Neural cell (in vitro differentiated cells): ENCODE measurements at regions not wholly inside any gene's neighbourhood (a gene's known extent, or its start where the extent isn't known, plus 50 kb on each side); places are given as distances from the start of the nearest gene placed in this dataset.
"Not testable (repeated sequence)": the region's sequence is repeated elsewhere in the genome, so short reads cannot be mapped to it uniquely, and the experiment has no call there.

ENCODE experiments used
- H2AFZ ChIP-seq: fragments of 200-600, 300-800 bp; sonication (generic), shearing (Covaris generic); 2 replicates; pipeline ENCODE4 v1.6.0; 2014; ENCODE audit warnings: low read depth, mild to moderate bottlenecking, antibody characterized with exemption, low read length, moderate library complexity
- H3F3A ChIP-seq: fragments of 200-600 bp; shearing (Covaris generic); 2 replicates; pipeline ENCODE4 v1.6.1; 2016; ENCODE audit warnings: mild to moderate bottlenecking, moderate library complexity, mixed read lengths, antibody characterized with exemption, low read length; ENCODE audit not compliant: insufficient read depth, poor library complexity, severe bottlenecking
- H3K27ac ChIP-seq: fragments of 200-600, 300-800 bp; sonication (generic), shearing (Covaris generic); 2 replicates; pipeline ENCODE4 v1.5.1; 2014; ENCODE audit warnings: mild to moderate bottlenecking, low read length, moderate library complexity
- H3K27me3 ChIP-seq: fragments of 300-800, 200-600 bp; sonication (generic), shearing (Covaris generic); 2 replicates; pipeline ENCODE4 v1.6.0; 2014; ENCODE audit warnings: mild to moderate bottlenecking, low read depth, low read length, moderate library complexity; ENCODE audit not compliant: insufficient read depth
- H3K36me3 ChIP-seq: fragments of 300-800, 200-600 bp; sonication (generic), shearing (Covaris generic); 2 replicates; pipeline ENCODE4 v1.5.1; 2014; ENCODE audit warnings: mild to moderate bottlenecking, antibody characterized with exemption, low read length, moderate library complexity; ENCODE audit not compliant: insufficient read depth
- H3K4me2 ChIP-seq: fragments of 300-800, 200-600 bp; sonication (generic), shearing (Covaris generic); 2 replicates; pipeline ENCODE4 v1.6.0; 2014; ENCODE audit warnings: mild to moderate bottlenecking, low read length
- H3K4me3 ChIP-seq: fragments of 300-800, 200-600 bp; sonication (generic), shearing (Covaris generic); 2 replicates; pipeline ENCODE4 v1.5.1; 2014; ENCODE audit warnings: mild to moderate bottlenecking, low read length, moderate library complexity
- H3K79me2 ChIP-seq: fragments of 200-600 bp; shearing (Covaris generic); replicated peaks from 2 replicates; pipeline ENCODE4 v1.6.0; 2014; ENCODE audit warnings: mild to moderate bottlenecking, low read length, moderate library complexity; ENCODE audit not compliant: insufficient read depth
- H3K9ac ChIP-seq: fragments of 300-800, 200-600 bp; sonication (generic), shearing (Covaris generic); 2 replicates; pipeline ENCODE4 v1.6.1; 2016; ENCODE audit warnings: mild to moderate bottlenecking, low read length, mixed read lengths
- H3K9me2 ChIP-seq: fragments of 200-600 bp; shearing (Covaris generic); 2 replicates; pipeline ENCODE4 v1.6.1; 2016; ENCODE audit warnings: mild to moderate bottlenecking, low read length, mixed read lengths; ENCODE audit not compliant: insufficient read depth
- H3K9me3 ChIP-seq: fragments of 200-600, 300-800 bp; sonication (generic), shearing (Covaris generic); 2 replicates; pipeline ENCODE4 v1.6.1; 2016; ENCODE audit warnings: mild to moderate bottlenecking, mixed run types, low read length, moderate library complexity, mixed read lengths
- H4K20me1 ChIP-seq: fragments of 200-600 bp; shearing (Covaris generic); 2 replicates; pipeline ENCODE4 v1.6.1; 2016; ENCODE audit warnings: mild to moderate bottlenecking, mixed run types; ENCODE audit not compliant: insufficient read depth
- EP300 ChIP-seq: fragments of 450-650 bp; conservative IDR thresholded peaks from 2 replicates; pipeline ENCODE4 v1.6.1; 2014; ENCODE audit warnings: antibody characterized with exemption, mild to moderate bottlenecking, moderate library complexity; ENCODE audit not compliant: poor library complexity, severe bottlenecking
- EZH2 ChIP-seq: fragments of 200-600, 300-800 bp; shearing (Covaris generic), sonication (generic); IDR thresholded peaks from 2 replicates; pipeline ENCODE4 v1.6.1; 2014; ENCODE audit warnings: antibody characterized with exemption, low read length, borderline replicate concordance, mild to moderate bottlenecking; ENCODE audit not compliant: insufficient read depth, poor library complexity, severe bottlenecking
- MXI1 ChIP-seq: fragments of 450-650 bp; conservative IDR thresholded peaks from 2 replicates; pipeline ENCODE4 v1.6.1; 2014; ENCODE audit warnings: antibody characterized with exemption, mild to moderate bottlenecking; ENCODE audit not compliant: poor library complexity, severe bottlenecking
- POLR2AphosphoS5 ChIP-seq: IDR thresholded peaks from 2 replicates; pipeline ENCODE4 v1.6.1; 2012
- RAD21 ChIP-seq: fragments of 450-650 bp; conservative IDR thresholded peaks from 2 replicates; pipeline ENCODE4 v1.6.1; 2014; ENCODE audit warnings: antibody characterized with exemption, mild to moderate bottlenecking, moderate library complexity
- SMC3 ChIP-seq: fragments of 450-650 bp; conservative IDR thresholded peaks from 2 replicates; pipeline ENCODE4 v1.6.1; 2014; ENCODE audit warnings: antibody characterized with exemption, mild to moderate bottlenecking, moderate library complexity; ENCODE audit not compliant: poor library complexity
- TAF1 ChIP-seq: IDR thresholded peaks from 2 replicates; pipeline ENCODE4 v1.6.1; 2012; ENCODE audit warnings: low read depth
- TF ChIP-seq, protein P1 (sequence below): IDR thresholded peaks from 2 replicates; pipeline ENCODE4 v1.6.1; 2012; ENCODE audit warnings: borderline replicate concordance
- TF ChIP-seq, protein P2 (sequence below): fragments of 450-650 bp; IDR thresholded peaks from 2 replicates; pipeline ENCODE4 v1.5.1; 2014; ENCODE audit warnings: antibody characterized with exemption, mild to moderate bottlenecking, moderate library complexity; ENCODE audit not compliant: poor library complexity, severe bottlenecking

DNA sequence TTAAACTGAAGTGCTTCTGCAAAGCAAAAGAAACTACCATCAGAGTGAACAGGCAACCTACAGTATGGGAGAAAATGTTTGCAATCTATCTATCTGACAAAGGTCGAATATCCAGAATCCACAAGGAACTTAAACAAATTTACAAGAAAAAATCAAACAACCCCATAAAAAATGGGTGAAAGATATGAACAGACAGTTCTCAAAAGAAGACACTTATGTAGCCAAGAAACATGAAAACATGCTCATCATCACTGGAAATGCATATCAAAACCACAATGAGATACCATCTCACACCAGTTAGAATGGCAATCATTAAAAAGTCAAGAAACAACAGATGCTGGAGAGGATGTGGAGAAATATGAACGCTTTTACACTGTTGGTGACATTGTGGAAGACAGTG, 165.4 kb downstream of the CRPPA start:
- H3K9me2 ChIP-seq, H2AFZ ChIP-seq, H3K4me2 ChIP-seq, H3K9ac ChIP-seq, H3K27ac ChIP-seq, H3F3A ChIP-seq, H3K27me3 ChIP-seq, H3K4me3 ChIP-seq, H3K79me2 ChIP-seq, H3K9me3 ChIP-seq, H3K36me3 ChIP-seq, H4K20me1 ChIP-seq: not testable (repeated sequence)

DNA sequence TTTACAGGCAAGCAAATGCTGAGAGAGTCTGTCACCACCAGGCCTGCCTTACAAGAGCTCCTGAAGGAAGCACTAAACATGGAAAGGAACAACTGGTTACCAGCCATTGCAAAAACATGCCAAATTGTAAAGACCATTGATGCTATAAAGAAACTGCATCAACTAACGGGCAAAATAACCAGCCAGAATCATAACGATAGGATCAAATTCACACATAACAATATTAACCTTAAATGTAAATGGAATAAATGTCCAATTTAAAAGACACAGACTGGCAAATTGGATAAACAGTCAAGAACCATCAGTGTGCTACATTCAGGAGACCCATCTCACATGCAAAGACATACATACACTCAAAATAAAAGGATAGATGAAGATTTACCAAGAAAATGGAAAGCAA, 170.7 kb downstream of the CRPPA start:
- not testable (repeated sequence) for H3K9me2 ChIP-seq, H3F3A ChIP-seq, H3K4me2 ChIP-seq, H3K36me3 ChIP-seq, H3K9me3 ChIP-seq, H3K79me2 ChIP-seq, H3K27ac ChIP-seq, H4K20me1 ChIP-seq, H2AFZ ChIP-seq, H3K27me3 ChIP-seq, H3K9ac ChIP-seq, H3K4me3 ChIP-seq

DNA sequence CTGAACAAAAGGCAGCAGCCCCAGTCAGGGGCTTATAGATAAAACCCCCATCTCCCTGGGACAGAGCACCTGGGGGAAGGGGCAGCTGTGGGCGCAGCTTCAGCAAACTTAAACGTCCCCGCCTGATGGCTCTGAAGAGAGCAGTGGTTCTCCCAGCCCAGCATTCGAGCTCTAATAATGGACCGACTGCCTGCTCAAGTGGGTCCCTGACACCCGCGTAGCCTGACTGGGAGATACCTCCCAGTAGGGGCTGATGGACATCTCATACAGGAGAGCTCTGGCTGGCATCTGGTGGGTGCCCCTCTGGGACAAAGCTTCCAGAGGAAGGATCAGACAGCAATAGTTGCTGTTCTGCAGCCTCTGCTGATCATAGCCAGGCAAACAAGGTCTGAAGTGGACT, 172.1 kb downstream of the CRPPA start:
- H2AFZ ChIP-seq, H3K27ac ChIP-seq, H3K9me3 ChIP-seq, H3K4me3 ChIP-seq, H3K4me2 ChIP-seq, H4K20me1 ChIP-seq, H3K36me3 ChIP-seq, H3K79me2 ChIP-seq, H3K9ac ChIP-seq, H3F3A ChIP-seq, H3K27me3 ChIP-seq, H3K9me2 ChIP-seq: not testable (repeated sequence)

DNA sequence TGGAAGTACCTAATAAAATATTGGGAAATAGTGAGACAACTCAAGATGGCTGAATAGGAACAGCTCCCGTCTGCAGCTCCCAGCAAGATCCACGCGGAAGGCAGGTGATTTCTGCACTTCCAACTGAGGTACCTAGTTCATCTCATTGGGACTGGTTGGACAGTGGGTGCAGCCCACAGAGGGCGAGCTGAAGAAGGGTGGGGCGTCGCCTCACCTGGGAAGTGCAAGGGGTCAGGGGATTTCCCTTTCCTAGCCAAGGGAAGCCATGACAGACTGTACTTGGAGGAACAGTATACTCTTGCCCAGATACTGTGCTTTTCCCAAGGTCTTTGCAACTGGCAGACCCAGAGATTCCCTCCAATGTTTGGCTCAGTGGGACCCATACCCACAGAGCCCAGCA, 172.8 kb downstream of the CRPPA start:
- not testable (repeated sequence) for H3K9me3 ChIP-seq, H4K20me1 ChIP-seq, H3K36me3 ChIP-seq, H3F3A ChIP-seq, H3K27me3 ChIP-seq, H3K4me3 ChIP-seq, H3K4me2 ChIP-seq, H2AFZ ChIP-seq, H3K79me2 ChIP-seq, H3K9me2 ChIP-seq, H3K9ac ChIP-seq, H3K27ac ChIP-seq

DNA sequence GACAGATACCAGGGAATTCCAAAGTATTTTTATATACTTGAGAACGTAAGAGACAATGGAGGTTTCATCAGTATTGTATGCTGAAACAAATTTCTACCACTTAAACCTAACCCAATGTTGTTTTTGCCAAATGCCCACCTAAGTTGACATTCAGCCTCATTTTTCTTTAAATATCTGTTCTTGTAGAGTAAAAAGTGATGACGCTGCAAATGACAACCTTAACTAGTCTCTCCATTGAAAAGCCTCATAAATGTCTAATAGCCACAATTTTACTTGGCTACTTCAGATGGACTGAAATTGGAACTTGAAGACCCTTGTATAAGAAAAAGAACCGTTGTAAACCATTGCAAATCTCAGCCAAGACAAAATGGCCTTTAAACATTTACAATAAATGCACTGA, 176.9 kb downstream of the CRPPA start:
- no peaks in the 10 kb centered on the region for H3K79me2 ChIP-seq
- H4K20me1 ChIP-seq = no peaks in the 10 kb centered on the region
- no peaks in the 10 kb centered on the region for H3K27me3 ChIP-seq
- H3K9me2 ChIP-seq = no peaks in the 10 kb centered on the region
- no peak overlapping the region for H3K27ac ChIP-seq
- TF ChIP-seq, protein P1, sequence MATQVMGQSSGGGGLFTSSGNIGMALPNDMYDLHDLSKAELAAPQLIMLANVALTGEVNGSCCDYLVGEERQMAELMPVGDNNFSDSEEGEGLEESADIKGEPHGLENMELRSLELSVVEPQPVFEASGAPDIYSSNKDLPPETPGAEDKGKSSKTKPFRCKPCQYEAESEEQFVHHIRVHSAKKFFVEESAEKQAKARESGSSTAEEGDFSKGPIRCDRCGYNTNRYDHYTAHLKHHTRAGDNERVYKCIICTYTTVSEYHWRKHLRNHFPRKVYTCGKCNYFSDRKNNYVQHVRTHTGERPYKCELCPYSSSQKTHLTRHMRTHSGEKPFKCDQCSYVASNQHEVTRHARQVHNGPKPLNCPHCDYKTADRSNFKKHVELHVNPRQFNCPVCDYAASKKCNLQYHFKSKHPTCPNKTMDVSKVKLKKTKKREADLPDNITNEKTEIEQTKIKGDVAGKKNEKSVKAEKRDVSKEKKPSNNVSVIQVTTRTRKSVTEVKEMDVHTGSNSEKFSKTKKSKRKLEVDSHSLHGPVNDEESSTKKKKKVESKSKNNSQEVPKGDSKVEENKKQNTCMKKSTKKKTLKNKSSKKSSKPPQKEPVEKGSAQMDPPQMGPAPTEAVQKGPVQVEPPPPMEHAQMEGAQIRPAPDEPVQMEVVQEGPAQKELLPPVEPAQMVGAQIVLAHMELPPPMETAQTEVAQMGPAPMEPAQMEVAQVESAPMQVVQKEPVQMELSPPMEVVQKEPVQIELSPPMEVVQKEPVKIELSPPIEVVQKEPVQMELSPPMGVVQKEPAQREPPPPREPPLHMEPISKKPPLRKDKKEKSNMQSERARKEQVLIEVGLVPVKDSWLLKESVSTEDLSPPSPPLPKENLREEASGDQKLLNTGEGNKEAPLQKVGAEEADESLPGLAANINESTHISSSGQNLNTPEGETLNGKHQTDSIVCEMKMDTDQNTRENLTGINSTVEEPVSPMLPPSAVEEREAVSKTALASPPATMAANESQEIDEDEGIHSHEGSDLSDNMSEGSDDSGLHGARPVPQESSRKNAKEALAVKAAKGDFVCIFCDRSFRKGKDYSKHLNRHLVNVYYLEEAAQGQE = no peak
- no peak for TF ChIP-seq MXI1
- no peak for TF ChIP-seq RAD21
- no peak for TF ChIP-seq EZH2
- TF ChIP-seq POLR2AphosphoS5 = no peak
- TF ChIP-seq TAF1 = no peak
- TF ChIP-seq EP300 = no peak
- TF ChIP-seq, protein P2, sequence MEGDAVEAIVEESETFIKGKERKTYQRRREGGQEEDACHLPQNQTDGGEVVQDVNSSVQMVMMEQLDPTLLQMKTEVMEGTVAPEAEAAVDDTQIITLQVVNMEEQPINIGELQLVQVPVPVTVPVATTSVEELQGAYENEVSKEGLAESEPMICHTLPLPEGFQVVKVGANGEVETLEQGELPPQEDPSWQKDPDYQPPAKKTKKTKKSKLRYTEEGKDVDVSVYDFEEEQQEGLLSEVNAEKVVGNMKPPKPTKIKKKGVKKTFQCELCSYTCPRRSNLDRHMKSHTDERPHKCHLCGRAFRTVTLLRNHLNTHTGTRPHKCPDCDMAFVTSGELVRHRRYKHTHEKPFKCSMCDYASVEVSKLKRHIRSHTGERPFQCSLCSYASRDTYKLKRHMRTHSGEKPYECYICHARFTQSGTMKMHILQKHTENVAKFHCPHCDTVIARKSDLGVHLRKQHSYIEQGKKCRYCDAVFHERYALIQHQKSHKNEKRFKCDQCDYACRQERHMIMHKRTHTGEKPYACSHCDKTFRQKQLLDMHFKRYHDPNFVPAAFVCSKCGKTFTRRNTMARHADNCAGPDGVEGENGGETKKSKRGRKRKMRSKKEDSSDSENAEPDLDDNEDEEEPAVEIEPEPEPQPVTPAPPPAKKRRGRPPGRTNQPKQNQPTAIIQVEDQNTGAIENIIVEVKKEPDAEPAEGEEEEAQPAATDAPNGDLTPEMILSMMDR = no peak
- no peak for TF ChIP-seq SMC3
- H3K9ac ChIP-seq = no peak overlapping the region
- no peaks in the 10 kb centered on the region for H3K9me3 ChIP-seq
- no peak overlapping the region for H2AFZ ChIP-seq
- no peak overlapping the region for H3K4me3 ChIP-seq
- no peaks in the 10 kb centered on the region for H3K36me3 ChIP-seq
- H3K4me2 ChIP-seq = no peak overlapping the region
- no peaks in the 10 kb centered on the region for H3F3A ChIP-seq
